DOHH2 (cell line): ENCODE measurements at regions not wholly inside any gene's neighbourhood (a gene's known extent, or its start where the extent isn't known, plus 50 kb on each side); places are given as distances from the start of the nearest gene placed in this dataset.

Source experiments
- H3F3A ChIP-seq: fragments of 200-600 bp; sonication (generic), shearing (Covaris generic); 2 replicates; pipeline ENCODE4 v1.6.0; 2016; ENCODE audit warnings: antibody characterized with exemption, mild to moderate bottlenecking; ENCODE audit not compliant: control insufficient read depth, insufficient read depth
- H3K27ac ChIP-seq: fragments of 200-600 bp; sonication (generic); 2 replicates; pipeline ENCODE4 v1.5.1; 2014; ENCODE audit warnings: low read depth, mild to moderate bottlenecking, low read length, moderate library complexity
- H3K27me3 ChIP-seq: fragments of 200-600 bp; sonication (generic); 2 replicates; pipeline ENCODE4 v1.6.1; 2014; ENCODE audit warnings: mild to moderate bottlenecking, low read length, mixed read lengths; ENCODE audit not compliant: control insufficient read depth
- H3K36me3 ChIP-seq: fragments of 200-600 bp; sonication (generic); 2 replicates; pipeline ENCODE4 v1.6.1; 2014; ENCODE audit warnings: mild to moderate bottlenecking, low read length, moderate library complexity, mixed read lengths; ENCODE audit not compliant: control insufficient read depth
- H3K4me1 ChIP-seq: fragments of 200-600 bp; sonication (generic); 2 replicates; pipeline ENCODE4 v1.6.1; 2014; ENCODE audit warnings: mild to moderate bottlenecking, low read length, mixed read lengths; ENCODE audit not compliant: control insufficient read depth
- H3K4me2 ChIP-seq: fragments of 200-600 bp; sonication (generic); 2 replicates; pipeline ENCODE4 v1.6.0; 2014; ENCODE audit warnings: mild to moderate bottlenecking, low read length, moderate library complexity
- H3K4me3 ChIP-seq: fragments of 200-600 bp; sonication (generic); 2 replicates; pipeline ENCODE4 v1.5.1; 2014; ENCODE audit warnings: mild to moderate bottlenecking, low read length, mixed read lengths
- H3K79me2 ChIP-seq: fragments of 200-600 bp; sonication (generic); 2 replicates; pipeline ENCODE4 v1.6.1; 2014; ENCODE audit warnings: mild to moderate bottlenecking, low read length, mixed read lengths; ENCODE audit not compliant: control insufficient read depth
- H3K9me2 ChIP-seq: fragments of 200-600 bp; sonication (generic); replicated peaks from 2 replicates; pipeline ENCODE4 v1.6.1; 2014; ENCODE audit warnings: mild to moderate bottlenecking, low read length, mixed read lengths; ENCODE audit not compliant: control insufficient read depth
- H3K9me3 ChIP-seq: fragments of 200-600 bp; sonication (generic); 2 replicates; pipeline ENCODE4 v1.6.1; 2014; ENCODE audit warnings: antibody characterized with exemption, low read length, mixed read lengths; ENCODE audit not compliant: control insufficient read depth, insufficient read depth
- H4K20me1 ChIP-seq: fragments of 200-600 bp; sonication (generic); 2 replicates; pipeline ENCODE4 v1.6.0; 2014; ENCODE audit warnings: low read depth, mild to moderate bottlenecking, antibody characterized with exemption, low read length, moderate library complexity; ENCODE audit not compliant: control insufficient read depth, insufficient read depth
- EZH2phosphoT487 ChIP-seq: fragments of 200-600 bp; sonication (generic); IDR thresholded peaks from 2 replicates; pipeline ENCODE4 v1.6.1; 2017; ENCODE audit warnings: borderline replicate concordance, mild to moderate bottlenecking, antibody characterized with exemption, low read length, moderate library complexity, mixed read lengths
- TF ChIP-seq, protein P1 (sequence below): fragments of 200-600 bp; sonication (generic); IDR thresholded peaks from one replicate; pipeline ENCODE4 v1.5.1; 2014; ENCODE audit warnings: antibody characterized with exemption, mild to moderate bottlenecking, low read depth, low read length; ENCODE audit not compliant: poor library complexity, severe bottlenecking

DNA sequence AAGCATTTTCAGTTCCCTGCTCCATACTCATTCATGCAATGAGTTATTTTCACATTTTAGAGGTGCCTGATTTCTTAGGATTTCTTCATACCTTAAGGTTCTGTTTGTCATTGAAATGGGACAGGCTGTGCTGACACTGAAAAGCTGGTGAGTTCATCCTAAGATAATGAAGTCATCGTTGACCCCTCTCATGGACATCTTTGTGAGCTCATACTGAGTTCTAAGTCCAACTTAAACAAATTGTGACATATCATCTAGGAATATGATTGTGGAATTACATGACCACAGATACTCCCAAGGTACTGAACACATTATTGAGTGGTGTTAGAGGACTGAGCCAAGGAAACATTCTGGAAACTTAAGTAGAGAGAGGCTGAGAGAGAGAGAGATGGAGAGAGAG lies 224.8 kb upstream of the JAG1 start:
- H3K27ac ChIP-seq, result no peak overlapping the region
- H4K20me1 ChIP-seq, result no peaks in the 10 kb centered on the region
- H3K79me2 ChIP-seq, result no peaks in the 10 kb centered on the region
- H3K4me1 ChIP-seq, result no peaks in the 10 kb centered on the region
- H3K4me2 ChIP-seq, result no peak overlapping the region
- H3K9me3 ChIP-seq, result no peaks in the 10 kb centered on the region
- H3K4me3 ChIP-seq, result no peak overlapping the region
- H3K36me3 ChIP-seq, result no peaks in the 10 kb centered on the region
- TF ChIP-seq, protein P1, sequence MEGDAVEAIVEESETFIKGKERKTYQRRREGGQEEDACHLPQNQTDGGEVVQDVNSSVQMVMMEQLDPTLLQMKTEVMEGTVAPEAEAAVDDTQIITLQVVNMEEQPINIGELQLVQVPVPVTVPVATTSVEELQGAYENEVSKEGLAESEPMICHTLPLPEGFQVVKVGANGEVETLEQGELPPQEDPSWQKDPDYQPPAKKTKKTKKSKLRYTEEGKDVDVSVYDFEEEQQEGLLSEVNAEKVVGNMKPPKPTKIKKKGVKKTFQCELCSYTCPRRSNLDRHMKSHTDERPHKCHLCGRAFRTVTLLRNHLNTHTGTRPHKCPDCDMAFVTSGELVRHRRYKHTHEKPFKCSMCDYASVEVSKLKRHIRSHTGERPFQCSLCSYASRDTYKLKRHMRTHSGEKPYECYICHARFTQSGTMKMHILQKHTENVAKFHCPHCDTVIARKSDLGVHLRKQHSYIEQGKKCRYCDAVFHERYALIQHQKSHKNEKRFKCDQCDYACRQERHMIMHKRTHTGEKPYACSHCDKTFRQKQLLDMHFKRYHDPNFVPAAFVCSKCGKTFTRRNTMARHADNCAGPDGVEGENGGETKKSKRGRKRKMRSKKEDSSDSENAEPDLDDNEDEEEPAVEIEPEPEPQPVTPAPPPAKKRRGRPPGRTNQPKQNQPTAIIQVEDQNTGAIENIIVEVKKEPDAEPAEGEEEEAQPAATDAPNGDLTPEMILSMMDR, result no peak
- no peak for TF ChIP-seq EZH2phosphoT487
- no peaks in the 10 kb centered on the region for H3K9me2 ChIP-seq
- H3K27me3 ChIP-seq, result no peaks in the 10 kb centered on the region
- H3F3A ChIP-seq, result no peaks in the 10 kb centered on the region

DNA sequence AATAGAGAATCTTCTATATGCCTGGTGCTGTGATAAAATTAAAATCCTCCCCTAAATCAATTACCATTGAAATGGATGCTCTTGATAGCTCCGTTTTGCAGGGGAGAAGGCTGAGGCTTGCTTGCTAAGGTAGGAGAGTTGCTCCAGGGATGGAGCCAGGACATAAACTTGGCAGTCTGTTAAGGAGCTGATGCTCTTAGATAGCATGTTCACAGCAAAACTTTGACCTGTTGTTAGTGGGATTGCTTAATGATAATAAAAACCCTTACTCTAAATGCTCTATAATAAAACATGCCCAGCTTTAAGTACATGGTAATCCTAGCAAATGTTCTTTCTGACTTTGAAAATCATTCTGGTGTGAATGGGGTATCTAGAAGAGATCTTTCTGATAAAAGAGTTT lies 228.4 kb upstream of the JAG1 start:
- H3K27ac ChIP-seq, result no peak overlapping the region
- no peaks in the 10 kb centered on the region for H3K4me1 ChIP-seq
- TF ChIP-seq EZH2phosphoT487, result no peak
- TF ChIP-seq, protein P1, result no peak
- H3K27me3 ChIP-seq, result no peaks in the 10 kb centered on the region
- H4K20me1 ChIP-seq, result no peaks in the 10 kb centered on the region
- no peaks in the 10 kb centered on the region for H3K36me3 ChIP-seq
- no peaks in the 10 kb centered on the region for H3K9me3 ChIP-seq
- no peak overlapping the region for H3K4me2 ChIP-seq
- no peaks in the 10 kb centered on the region for H3K9me2 ChIP-seq
- H3K79me2 ChIP-seq, result no peaks in the 10 kb centered on the region
- no peak overlapping the region for H3K4me3 ChIP-seq
- no peaks in the 10 kb centered on the region for H3F3A ChIP-seq

GRCh38 chr20:10902576-10903282 lies 228.9 kb upstream of the JAG1 start:
- Histone ChIP-seq H3K9me2 (no peaks in the 10 kb centered on the region), H3K4me2 (no peak overlapping the region), H3K79me2 (no peaks in the 10 kb centered on the region), H3F3A (no peaks in the 10 kb centered on the region), H4K20me1 (no peaks in the 10 kb centered on the region), H3K36me3 (no peaks in the 10 kb centered on the region), H3K9me3 (no peaks in the 10 kb centered on the region), H3K4me1 (no peaks in the 10 kb centered on the region), H3K27ac (no peak overlapping the region), H3K27me3 (no peaks in the 10 kb centered on the region), H3K4me3 (no peak overlapping the region)
- TF ChIP-seq, protein P1, result no peak
- no peak for TF ChIP-seq EZH2phosphoT487
